ENCODE measurements at regions not wholly inside any gene's neighbourhood (a gene's known extent, or its start where the extent isn't known, plus 50 kb on each side); places are given as distances from the start of the nearest gene placed in this dataset.

DNA sequence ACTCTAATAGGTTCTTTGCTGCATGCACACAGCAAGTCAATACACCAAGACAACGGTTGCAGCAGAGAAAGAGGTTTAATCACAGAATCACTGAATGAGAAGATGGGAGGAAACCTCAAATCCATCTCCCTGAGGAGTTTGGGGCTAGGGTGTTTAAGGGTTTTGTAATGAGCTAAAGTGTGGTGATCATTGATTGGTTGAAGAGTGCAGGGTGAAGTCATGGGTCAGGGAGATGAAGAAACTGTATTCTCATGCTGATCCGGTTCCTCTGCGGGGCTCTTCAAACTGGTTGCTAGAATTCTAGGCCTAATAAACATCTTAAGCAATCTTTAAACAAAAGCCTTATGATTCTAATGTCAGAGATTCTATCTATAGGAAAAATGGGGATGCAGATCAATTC is 432.5 kb upstream of the FAM47C start:
- TF ChIP-seq CTCF (conservative IDR thresholded peaks at IDR 0.05) = no peak
- no peak overlapping the region for H3K27ac ChIP-seq

DNA sequence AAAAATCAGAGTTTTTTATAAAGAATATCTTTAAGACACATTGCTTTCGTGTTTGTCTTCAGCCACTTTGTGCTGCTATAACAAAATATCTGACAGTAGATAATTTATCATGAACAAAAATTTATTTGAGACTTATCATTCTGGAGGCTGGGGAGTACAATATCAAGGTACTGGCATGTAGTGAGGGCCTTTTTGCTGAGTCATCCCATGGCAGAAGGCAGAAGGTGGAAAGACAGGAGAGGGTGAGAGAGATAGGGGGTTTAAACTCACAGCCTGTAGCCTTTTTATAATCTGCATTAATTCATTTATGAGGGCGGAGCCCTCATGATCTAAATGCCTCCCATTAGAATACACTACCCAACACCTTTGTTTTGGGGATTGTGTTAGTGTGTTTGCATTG is 431.2 kb upstream of the FAM47C start:
- H3K27ac ChIP-seq = no peak overlapping the region
- TF ChIP-seq CTCF (conservative IDR thresholded peaks at IDR 0.05) = no peak

- no peak for TF ChIP-seq CTCF (conservative IDR thresholded peaks at IDR 0.05)
- no peak overlapping the region for H3K27ac ChIP-seq
Measured at GRCh38 chrX:36581030-36581429, 427.1 kb upstream of the FAM47C start.

- no peak overlapping the region for H3K27ac ChIP-seq
- TF ChIP-seq CTCF (conservative IDR thresholded peaks at IDR 0.05) = no peak
Measured at GRCh38 chrX:36583674-36584073, 424.5 kb upstream of the FAM47C start.

- H3K27ac ChIP-seq = no peak overlapping the region
- no peak for TF ChIP-seq CTCF (conservative IDR thresholded peaks at IDR 0.05)
Measured at GRCh38 chrX:36609616-36610585, 398.3 kb upstream of the FAM47C start.

DNA sequence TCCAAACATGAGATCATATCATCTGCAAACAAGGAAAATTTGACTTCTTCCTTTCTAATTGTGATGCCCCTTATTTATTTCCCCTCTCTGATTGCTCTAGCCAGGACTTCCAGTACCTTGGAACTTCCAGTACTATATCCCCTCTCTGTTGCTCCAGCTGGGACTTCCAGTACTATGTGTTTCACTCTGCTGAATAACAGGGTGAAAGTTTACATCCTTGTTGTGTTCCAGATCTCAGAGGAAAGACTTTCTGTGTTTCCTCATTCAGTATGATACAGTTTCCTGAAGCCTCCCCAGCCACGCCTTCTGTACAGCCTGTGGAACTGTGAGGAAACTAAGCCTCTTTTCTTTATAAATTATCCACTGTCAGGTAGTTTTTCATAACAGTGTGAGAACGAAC is 381.3 kb upstream of the FAM47C start:
- no peak for TF ChIP-seq CTCF (conservative IDR thresholded peaks at IDR 0.05)
- H3K27ac ChIP-seq = no peak overlapping the region

DNA sequence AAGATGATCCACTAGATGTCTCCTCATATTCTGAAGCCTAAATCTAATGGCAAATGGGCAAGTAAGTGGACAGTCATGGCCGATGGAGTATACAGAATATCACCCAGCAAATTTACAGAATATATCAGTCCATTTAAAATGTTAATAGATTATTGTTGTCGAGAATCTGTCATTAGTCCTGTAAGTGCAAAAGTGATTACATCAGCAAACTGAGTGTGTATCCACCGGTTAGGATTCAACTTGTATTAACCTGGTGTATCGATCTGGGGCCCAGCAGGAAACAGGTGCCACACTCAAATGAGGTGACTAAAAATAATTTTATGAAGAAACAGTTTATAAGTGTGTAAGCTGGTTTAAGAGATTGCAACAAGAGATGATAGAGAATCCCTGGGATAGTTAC is 367.9 kb upstream of the FAM47C start:
- TF ChIP-seq CTCF (conservative IDR thresholded peaks at IDR 0.05) = peak; percentile 52
- no peak overlapping the region for H3K27ac ChIP-seq
